K562 (cell line): ENCODE measurements at regions not wholly inside any gene's neighbourhood (a gene's known extent, or its start where the extent isn't known, plus 50 kb on each side); places are given as distances from the start of the nearest gene placed in this dataset.

Source experiments
- BRCA1 ChIP-seq, 2 experiments: fragments of 450-650 bp in 1 of 2; sonication (generic) in 1 of 2; formaldehyde crosslinking in 1 of 2; IDR thresholded peaks; 2 replicates each; pipeline versions ENCODE4 v1.5.0 to v1.6.1; 2017 to 2020; ENCODE audit warnings: mild to moderate bottlenecking in 1 of 2, missing genetic modification reagents in 1 of 2
- CBFA2T3 ChIP-seq: fragments of 450-650 bp; IDR thresholded peaks from 2 replicates; pipeline ENCODE4 v1.6.1; 2017
- CBFB ChIP-seq: sonication (generic); formaldehyde crosslinking; IDR thresholded peaks from 2 replicates; pipeline ENCODE4 v1.4.0; 2020; ENCODE audit warnings: mild to moderate bottlenecking, missing genetic modification reagents
- CCAR2 ChIP-seq: fragments of 200-400 bp; formaldehyde crosslinking; IDR thresholded peaks from 2 replicates; pipeline ENCODE4 v1.6.1; 2017; ENCODE audit warnings: mild to moderate bottlenecking, low read depth, low read length
- CHD4 ChIP-seq: fragments of 200-600 bp; sonication (generic); IDR thresholded peaks from 3 replicates; pipeline ENCODE4 v1.6.1; 2012; ENCODE audit warnings: low read depth, mild to moderate bottlenecking, mixed read lengths, low read length, inconsistent platforms; ENCODE audit not compliant: insufficient read depth, insufficient replicate concordance, poor library complexity, severe bottlenecking
- EHMT2 ChIP-seq: fragments of 450-650 bp; IDR thresholded peaks from 2 replicates; pipeline ENCODE4 v1.6.1; 2018; ENCODE audit warnings: antibody characterized with exemption
- EP400 ChIP-seq: fragments of 450-650 bp; IDR thresholded peaks from 2 replicates; pipeline ENCODE4 v1.6.1; 2017; ENCODE audit warnings: antibody characterized with exemption, mild to moderate bottlenecking, moderate library complexity
- HDAC1 ChIP-seq, 2 experiments: fragments of 450-650 bp; IDR thresholded peaks; 2 replicates each; pipeline ENCODE4 v1.6.1; 2016 to 2017; ENCODE audit warnings: inconsistent platforms in 1 of 2, mild to moderate bottlenecking in 1 of 2, moderate library complexity in 1 of 2
- ILK ChIP-seq: fragments of 450-650 bp; IDR thresholded peaks from 2 replicates; pipeline ENCODE4 v1.6.1; 2016; ENCODE audit warnings: missing genetic modification characterization, low read depth, mild to moderate bottlenecking, missing compliant biosample characterization, moderate library complexity, borderline replicate concordance
- KLF6 ChIP-seq: fragments of 250-450 bp; sonication (Bioruptor Pico); IDR thresholded peaks from 2 replicates; pipeline ENCODE4 v1.4.0; 2020; ENCODE audit warnings: mild to moderate bottlenecking, moderate library complexity, borderline replicate concordance
- MBD2 ChIP-seq: sonication (generic); IDR thresholded peaks from 2 replicates; pipeline ENCODE4 v1.6.1; 2016; ENCODE audit warnings: low read depth, borderline replicate concordance
- MYBL2 ChIP-seq, 2 experiments: fragments of 450-650 bp in 1 of 2; sonication (generic) in 1 of 2; formaldehyde crosslinking in 1 of 2; IDR thresholded peaks; 2 replicates each; pipeline versions ENCODE4 v1.6.1 to v1.8.1; 2017 to 2022; ENCODE audit warnings: borderline replicate concordance in 1 of 2, inconsistent platforms in 1 of 2, low read depth in 1 of 2, mild to moderate bottlenecking in 1 of 2, missing genetic modification reagents in 1 of 2, moderate library complexity in 1 of 2
- NFIX ChIP-seq: fragments of 250-450 bp; sonication (Bioruptor Pico); IDR thresholded peaks from 2 replicates; pipeline ENCODE4 v1.4.0; 2020; ENCODE audit warnings: low read depth, mild to moderate bottlenecking, moderate library complexity
- PHB2 ChIP-seq: fragments of 450-650 bp; IDR thresholded peaks from 2 replicates; pipeline ENCODE4 v1.6.1; 2017; ENCODE audit warnings: low read depth
- SMAD4 ChIP-seq: fragments of 250-450 bp; sonication (Bioruptor Pico); conservative IDR thresholded peaks from 2 replicates; pipeline ENCODE4 v1.8.0; 2021; ENCODE audit warnings: inconsistent platforms, mild to moderate bottlenecking, moderate library complexity
- SP2 ChIP-seq: IDR thresholded peaks from 2 replicates; pipeline ENCODE4 v1.6.1; 2011; ENCODE audit warnings: mild to moderate bottlenecking, low read depth, low read length, moderate library complexity; ENCODE audit not compliant: poor library complexity, severe bottlenecking; ENCODE audit errors: extremely low read depth
- SRSF7 ChIP-seq: fragments of 200-400 bp; formaldehyde crosslinking; optimal IDR thresholded peaks from 2 replicates; pipeline ENCODE3; 2017; ENCODE audit warnings: mild to moderate bottlenecking, low read depth, low read length
- STAT5A ChIP-seq: IDR thresholded peaks from 2 replicates; pipeline ENCODE4 v1.6.1; 2012; ENCODE audit warnings: low read length, inconsistent platforms, borderline replicate concordance
- TCF7 ChIP-seq: sonication (generic); IDR thresholded peaks from 2 replicates; pipeline ENCODE4 v1.6.1; 2016; ENCODE audit warnings: antibody characterized with exemption, borderline replicate concordance
- TSC22D4 ChIP-seq: fragments of 450-650 bp; IDR thresholded peaks from 2 replicates; pipeline ENCODE4 v1.6.1; 2016; ENCODE audit warnings: missing genetic modification characterization, missing biosample characterization, control low read depth
- ZNF444 ChIP-seq: fragments of 250-450 bp; sonication (Bioruptor Pico); IDR thresholded peaks from 2 replicates; pipeline ENCODE4 v1.4.0; 2020; ENCODE audit warnings: mild to moderate bottlenecking, moderate library complexity
- ZNF830 ChIP-seq: fragments of 250-450 bp; sonication (Bioruptor Pico); IDR thresholded peaks from 2 replicates; pipeline ENCODE4 v1.5.0; 2021; ENCODE audit warnings: mild to moderate bottlenecking
- TF ChIP-seq, protein P1 (sequence below): fragments of 450-650 bp; conservative IDR thresholded peaks from 2 replicates; pipeline ENCODE4 v1.6.1; 2016; ENCODE audit warnings: missing genetic modification characterization, low read depth, mild to moderate bottlenecking, control low read depth, missing compliant biosample characterization
- TF ChIP-seq, protein P2 (sequence below): fragments of 450-650 bp; IDR thresholded peaks from 2 replicates; pipeline ENCODE4 v1.6.1; 2016; ENCODE audit warnings: antibody characterized with exemption

- TF ChIP-seq, protein P1, sequence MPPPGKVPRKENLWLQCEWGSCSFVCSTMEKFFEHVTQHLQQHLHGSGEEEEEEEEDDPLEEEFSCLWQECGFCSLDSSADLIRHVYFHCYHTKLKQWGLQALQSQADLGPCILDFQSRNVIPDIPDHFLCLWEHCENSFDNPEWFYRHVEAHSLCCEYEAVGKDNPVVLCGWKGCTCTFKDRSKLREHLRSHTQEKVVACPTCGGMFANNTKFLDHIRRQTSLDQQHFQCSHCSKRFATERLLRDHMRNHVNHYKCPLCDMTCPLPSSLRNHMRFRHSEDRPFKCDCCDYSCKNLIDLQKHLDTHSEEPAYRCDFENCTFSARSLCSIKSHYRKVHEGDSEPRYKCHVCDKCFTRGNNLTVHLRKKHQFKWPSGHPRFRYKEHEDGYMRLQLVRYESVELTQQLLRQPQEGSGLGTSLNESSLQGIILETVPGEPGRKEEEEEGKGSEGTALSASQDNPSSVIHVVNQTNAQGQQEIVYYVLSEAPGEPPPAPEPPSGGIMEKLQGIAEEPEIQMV (tag) = no peak
- TF ChIP-seq MBD2 (no peak), TSC22D4 (tag) (no peak), CBFB (peak; percentile 87; the same call in 1 of the 2 replicates), EHMT2 (peak; percentile 100), STAT5A (no peak), CCAR2 (no peak), CHD4 (no peak), MYBL2 (IDR thresholded peaks at IDR 0.05; ENCODE audit: low read depth) (no peak), MYBL2 (CRISPR knock-in tag; IDR thresholded peaks at IDR 0.05; ENCODE audit: borderline replicate concordance) (no peak), ZNF444 (no peak), PHB2 (no peak), TCF7 (no peak), HDAC1 (IDR thresholded peaks at IDR 0.05) (peak in 1 of 2 experiments; percentile 96; a peak in 2 of 4 replicates), NFIX (CRISPR knock-in tag) (no peak), CBFA2T3 (no peak), KLF6 (CRISPR knock-in tag) (no peak), SP2 (no peak), SRSF7 (no peak), ZNF830 (CRISPR knock-in tag) (no peak), BRCA1 (IDR thresholded peaks at IDR 0.05) (no peak), BRCA1 (CRISPR knock-in tag; IDR thresholded peaks at IDR 0.05) (0 out of 2 replicates have a peak, but pooled peaks have one; percentile 76), SMAD4 (CRISPR knock-in tag) (peak; percentile 87), ILK (tag) (no peak), EP400 (no peak)
- TF ChIP-seq, protein P2, sequence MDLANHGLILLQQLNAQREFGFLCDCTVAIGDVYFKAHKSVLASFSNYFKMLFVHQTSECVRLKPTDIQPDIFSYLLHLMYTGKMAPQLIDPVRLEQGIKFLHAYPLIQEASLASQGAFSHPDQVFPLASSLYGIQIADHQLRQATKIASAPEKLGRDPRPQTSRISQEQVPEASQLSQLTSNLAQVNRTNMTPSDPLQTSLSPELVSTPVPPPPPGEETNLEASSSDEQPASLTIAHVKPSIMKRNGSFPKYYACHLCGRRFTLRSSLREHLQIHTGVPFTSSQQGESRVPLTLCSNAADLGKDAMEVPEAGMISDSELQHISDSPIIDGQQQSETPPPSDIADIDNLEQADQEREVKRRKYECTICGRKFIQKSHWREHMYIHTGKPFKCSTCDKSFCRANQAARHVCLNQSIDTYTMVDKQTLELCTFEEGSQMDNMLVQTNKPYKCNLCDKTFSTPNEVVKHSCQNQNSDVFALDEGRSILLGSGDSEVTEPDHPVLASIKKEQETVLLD = no peak
These were observed 74.6 kb upstream of the CPLX2 start (continued) for GRCh38 chr5:175796536-175797499.
